Neuronal stem cell (in vitro differentiated cells): ENCODE measurements at regions not wholly inside any gene's neighbourhood (a gene's known extent, or its start where the extent isn't known, plus 50 kb on each side); places are given as distances from the start of the nearest gene placed in this dataset.

Experiments
- DNase-seq: peaks from one replicate; pipeline ENCODE4 v3.0.0-alpha.2; 2013; ENCODE audit warnings: low spot score
- H2AFZ ChIP-seq: one replicate; pipeline ENCODE4 v1.6.1; 2013; ENCODE audit warnings: mild to moderate bottlenecking, low read length, inconsistent platforms
- H2AK5ac ChIP-seq: 2 replicates; pipeline ENCODE4 v1.6.1; 2013; ENCODE audit warnings: low read depth, mild to moderate bottlenecking, inconsistent platforms, low read length, moderate library complexity, mixed read lengths
- H2BK120ac ChIP-seq: 2 replicates; pipeline ENCODE4 v1.6.1; 2013; ENCODE audit warnings: low read depth, mild to moderate bottlenecking, inconsistent platforms, low read length, moderate library complexity, mixed read lengths
- H2BK12ac ChIP-seq: one replicate; pipeline ENCODE4 v1.6.1; 2013; ENCODE audit warnings: low read length, inconsistent platforms
- H2BK15ac ChIP-seq: 2 replicates; pipeline ENCODE4 v1.6.1; 2013; ENCODE audit warnings: mild to moderate bottlenecking, low read length, inconsistent platforms, mixed read lengths
- H2BK5ac ChIP-seq: one replicate; pipeline ENCODE4 v1.6.1; 2013; ENCODE audit warnings: inconsistent platforms, mild to moderate bottlenecking, low read length, moderate library complexity
- H3K14ac ChIP-seq: one replicate; pipeline ENCODE4 v1.6.1; 2013; ENCODE audit warnings: low read length, inconsistent platforms
- H3K18ac ChIP-seq: 2 replicates; pipeline ENCODE4 v1.6.1; 2013; ENCODE audit warnings: low read length, inconsistent platforms
- H3K23ac ChIP-seq: 2 replicates; pipeline ENCODE4 v1.6.1; 2013; ENCODE audit warnings: low read depth, mild to moderate bottlenecking, mixed read lengths, low read length, inconsistent platforms; ENCODE audit not compliant: poor library complexity
- H3K27ac ChIP-seq: replicated peaks from 3 replicates; pipeline ENCODE4 v1.5.1; 2013; ENCODE audit warnings: low read length, inconsistent platforms
- H3K27me3 ChIP-seq, 3 experiments: 2 replicates each; pipeline ENCODE4 v1.6.1; 2013; ENCODE audit warnings: low read length in 3 of 3, mild to moderate bottlenecking in 2 of 3, inconsistent platforms in 1 of 3, low read depth in 1 of 3, mixed read lengths in 1 of 3, moderate library complexity in 1 of 3; ENCODE audit not compliant: control insufficient read depth in 3 of 3, insufficient read depth in 3 of 3
- H3K36me3 ChIP-seq, 2 donors: replicated peaks in 1 of 2; 2 replicates each; pipeline ENCODE4 v1.6.1; 2013; ENCODE audit warnings: low read length in 2 of 2; ENCODE audit not compliant: control insufficient read depth in 2 of 2, insufficient read depth in 2 of 2
- H3K4ac ChIP-seq: 2 replicates; pipeline ENCODE4 v1.6.1; 2013; ENCODE audit warnings: inconsistent platforms, mild to moderate bottlenecking, low read length, moderate library complexity
- H3K4me1 ChIP-seq, 2 donors: 1 replicate in 1 of 2; 2 replicates in 1 of 2; pipeline ENCODE4 v1.6.1; 2013; ENCODE audit warnings: low read length in 2 of 2, low read depth in 1 of 2; ENCODE audit not compliant: control insufficient read depth in 2 of 2, insufficient read depth in 1 of 2
- H3K4me2 ChIP-seq: one replicate; pipeline ENCODE4 v1.6.1; 2013; ENCODE audit warnings: mild to moderate bottlenecking, low read length, inconsistent platforms; ENCODE audit not compliant: insufficient read depth, poor library complexity, severe bottlenecking
- H3K4me3 ChIP-seq, 2 donors: 2 replicates each; pipeline ENCODE4 v1.5.1; 2013; ENCODE audit warnings: low read length in 2 of 2, mild to moderate bottlenecking in 2 of 2, inconsistent platforms in 1 of 2, moderate library complexity in 1 of 2
- H3K79me1 ChIP-seq: one replicate; pipeline ENCODE4 v1.6.1; 2013; ENCODE audit warnings: low read depth, mild to moderate bottlenecking, inconsistent platforms, low read length, moderate library complexity
- H3K9ac ChIP-seq: one replicate; pipeline ENCODE4 v1.6.1; 2013; ENCODE audit warnings: mild to moderate bottlenecking, low read depth, low read length, inconsistent platforms; ENCODE audit not compliant: poor library complexity
- H3K9me3 ChIP-seq, 2 donors: replicated peaks in 1 of 2; 2 replicates each; pipeline versions ENCODE3 to v1.6.1; 2013; ENCODE audit warnings: low read length in 2 of 2, mild to moderate bottlenecking in 2 of 2, inconsistent platforms in 1 of 2, low read depth in 1 of 2, mixed read lengths in 1 of 2, moderate library complexity in 1 of 2; ENCODE audit not compliant: control insufficient read depth in 2 of 2, insufficient read depth in 1 of 2
- H4K8ac ChIP-seq: one replicate; pipeline ENCODE4 v1.6.1; 2013; ENCODE audit warnings: low read depth, mild to moderate bottlenecking, inconsistent platforms, low read length, moderate library complexity
- H4K91ac ChIP-seq: one replicate; pipeline ENCODE4 v1.6.1; 2013; ENCODE audit warnings: low read length, low read depth, mild to moderate bottlenecking, inconsistent platforms; ENCODE audit not compliant: poor library complexity
- WGBS, 2 donors: extraction: QIAGEN DNeasy Blood & Tissue Kit; methylation state at CpG; one replicate each; pipeline ENCODE4 v1.1.7; 2013; ENCODE audit warnings: missing lambda C conversion rate in 2 of 2, mixed read lengths in 1 of 2; ENCODE audit not compliant: insufficient read length in 2 of 2, insufficient replicate concordance in 1 of 2; ENCODE audit errors: extremely low coverage in 2 of 2; 5-methylcytosine and 5-hydroxymethylcytosine counted together

GRCh38 chr7:26512737-26513136 lies 221.1 kb downstream of the SNX10 start:
- Histone ChIP-seq H3K4me1 (peaks cover 3 to 5% of the 10 kb centered on the region in 2 donors), H3K79me1 (no peaks in the 10 kb centered on the region), H3K4me3 (no peak overlapping the region), H3K36me3 (no peaks in the 10 kb centered on the region), H3K27me3 (peaks cover 0 to 3% (median 0%) of the 10 kb centered on the region in 3 experiments), H3K9me3 (no peaks in the 10 kb centered on the region), H3K9ac (no peak overlapping the region), H2BK5ac (no peak overlapping the region), H3K23ac (no peak overlapping the region), H4K91ac (no peak overlapping the region), H3K4ac (no peak overlapping the region), H2AK5ac (no peak overlapping the region), H2AFZ (no peak overlapping the region), H2BK15ac (no peak overlapping the region), H2BK12ac (no peak overlapping the region), H2BK120ac (no peak overlapping the region), H3K27ac (no peak overlapping the region), H3K18ac (peak overlapping the region; percentile 24), H3K14ac (no peak overlapping the region), H3K4me2 (no peak overlapping the region), H4K8ac (no peak overlapping the region)
- no peak for DNase-seq
- WGBS, 2 donors, result no CpG with 5 or more reads among the region's 3 CpGs

DNA sequence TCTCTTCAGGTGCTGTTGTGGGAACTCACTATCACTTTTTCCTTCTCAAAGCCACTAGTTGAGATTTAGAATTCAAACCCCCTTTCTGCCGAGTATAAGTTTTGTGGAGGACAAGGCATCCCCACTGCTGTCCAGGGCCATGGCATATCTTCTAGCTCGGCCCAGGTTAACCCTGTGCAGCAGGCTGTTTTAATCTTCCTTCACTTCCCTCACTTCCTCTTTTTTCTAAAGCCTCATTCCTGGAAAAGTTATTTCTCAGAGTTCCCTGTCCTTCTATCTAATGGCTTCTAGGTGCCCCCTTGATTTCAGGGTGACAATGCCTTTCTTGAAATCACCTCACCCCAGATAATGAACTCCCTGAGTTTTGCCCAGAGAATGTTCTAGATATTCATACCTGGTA lies 222.3 kb downstream of the SNX10 start:
- H3K4ac ChIP-seq, result no peak overlapping the region
- no peaks in the 10 kb centered on the region for H3K9me3 ChIP-seq
- H2BK12ac ChIP-seq, result no peak overlapping the region
- no peak overlapping the region for H2BK120ac ChIP-seq
- H3K14ac ChIP-seq, result no peak overlapping the region
- H3K18ac ChIP-seq, result no peak overlapping the region
- peaks cover 0 to 8% (median 0%) of the 10 kb centered on the region in 3 experiments for H3K27me3 ChIP-seq
- no peak overlapping the region for H4K8ac ChIP-seq
- H2AK5ac ChIP-seq, result no peak overlapping the region
- no peak overlapping the region for H3K4me3 ChIP-seq
- H3K4me2 ChIP-seq, result no peak overlapping the region
- DNase-seq, result no peak
- H3K79me1 ChIP-seq, result no peaks in the 10 kb centered on the region
- H3K9ac ChIP-seq, result no peak overlapping the region
- H2AFZ ChIP-seq, result no peak overlapping the region
- no peak overlapping the region for H3K23ac ChIP-seq
- no CpG with 5 or more reads among the region's 2 CpGs for WGBS, 2 donors
- H3K27ac ChIP-seq, result no peak overlapping the region
- no peak overlapping the region for H2BK15ac ChIP-seq
- H4K91ac ChIP-seq, result no peak overlapping the region
- H2BK5ac ChIP-seq, result no peak overlapping the region
- no peaks in the 10 kb centered on the region for H3K36me3 ChIP-seq
- no peaks in the 10 kb centered on the region for H3K4me1 ChIP-seq

- Histone ChIP-seq H2BK120ac (no peak overlapping the region), H3K27ac (no peak overlapping the region), H3K27me3 (peaks cover 0 to 9% (median 0%) of the 10 kb centered on the region in 3 experiments), H3K9ac (no peak overlapping the region), H2BK15ac (no peak overlapping the region), H3K4me2 (no peak overlapping the region), H3K4me3 (no peak overlapping the region), H3K79me1 (no peaks in the 10 kb centered on the region), H4K91ac (no peak overlapping the region), H3K4ac (no peak overlapping the region), H2AK5ac (no peak overlapping the region), H2AFZ (no peak overlapping the region), H3K9me3 (no peaks in the 10 kb centered on the region), H4K8ac (no peak overlapping the region), H3K18ac (no peak overlapping the region), H3K36me3 (no peaks in the 10 kb centered on the region), H3K14ac (no peak overlapping the region), H2BK12ac (no peak overlapping the region), H2BK5ac (no peak overlapping the region), H3K4me1 (no peaks in the 10 kb centered on the region), H3K23ac (no peak overlapping the region)
- no peak for DNase-seq
- no CpG with 5 or more reads among the region's 5 CpGs for WGBS, 2 donors
These were observed 223.0 kb downstream of the SNX10 start for GRCh38 chr7:26514633-26515032.

GRCh38 chr7:26515314-26515842 lies 223.7 kb downstream of the SNX10 start:
- no peak overlapping the region for H4K8ac ChIP-seq
- H4K91ac ChIP-seq, result no peak overlapping the region
- no peak overlapping the region for H2AFZ ChIP-seq
- no peak overlapping the region for H2BK5ac ChIP-seq
- H3K36me3 ChIP-seq, result no peaks in the 10 kb centered on the region
- H3K14ac ChIP-seq, result no peak overlapping the region
- no peak overlapping the region for H3K4me2 ChIP-seq
- H2BK15ac ChIP-seq, result no peak overlapping the region
- H3K23ac ChIP-seq, result no peak overlapping the region
- H2BK120ac ChIP-seq, result no peak overlapping the region
- no peak overlapping the region for H3K9ac ChIP-seq
- no peak for DNase-seq
- peaks cover 0 to 9% (median 0%) of the 10 kb centered on the region in 3 experiments for H3K27me3 ChIP-seq
- no peak overlapping the region for H3K4me3 ChIP-seq
- no peaks in the 10 kb centered on the region for H3K4me1 ChIP-seq
- no CpG with 5 or more reads among the region's 8 CpGs for WGBS, 2 donors
- no peak overlapping the region for H3K4ac ChIP-seq
- no peaks in the 10 kb centered on the region for H3K9me3 ChIP-seq
- H3K27ac ChIP-seq, result no peak overlapping the region
- no peak overlapping the region for H2BK12ac ChIP-seq
- no peaks in the 10 kb centered on the region for H3K79me1 ChIP-seq
- no peak overlapping the region for H3K18ac ChIP-seq
- no peak overlapping the region for H2AK5ac ChIP-seq
